HepG2 (cell line): ENCODE measurements at regions not wholly inside any gene's neighbourhood (a gene's known extent, or its start where the extent isn't known, plus 50 kb on each side); places are given as distances from the start of the nearest gene placed in this dataset.

ENCODE experiments used
- FOXO4 ChIP-seq: sonication (generic); formaldehyde crosslinking; conservative IDR thresholded peaks from 2 replicates; pipeline ENCODE4 v1.8.1; 2023; ENCODE audit warnings: missing genetic modification reagents
- GATAD2A ChIP-seq: IDR thresholded peaks from 2 replicates; pipeline ENCODE4 v1.6.1; 2016
- HCFC1 ChIP-seq: fragments of 150-350 bp; IDR thresholded peaks from 2 replicates; pipeline ENCODE4 v1.6.1; 2014; ENCODE audit warnings: low read depth, low read length
- HMGXB4 ChIP-seq, 2 experiments: sonication (generic) in 1 of 2; formaldehyde crosslinking in 1 of 2; IDR thresholded peaks; 2 replicates each; pipeline versions ENCODE4 v1.4.0 to v1.6.1; 2018 to 2020; ENCODE audit warnings: missing genetic modification reagents in 2 of 2, borderline replicate concordance in 1 of 2, low read depth in 1 of 2, mild to moderate bottlenecking in 1 of 2, missing biosample characterization in 1 of 2
- MIER3 ChIP-seq: IDR thresholded peaks from 2 replicates; pipeline ENCODE4 v1.6.1; 2016; ENCODE audit warnings: missing compliant biosample characterization, borderline replicate concordance
- PHB2 ChIP-seq: fragments of 450-650 bp; IDR thresholded peaks from 2 replicates; pipeline ENCODE4 v1.6.1; 2018; ENCODE audit not compliant: partially characterized antibody
- TBX2 ChIP-seq: sonication (generic); formaldehyde crosslinking; IDR thresholded peaks from 2 replicates; pipeline ENCODE4 v1.5.0; 2020; ENCODE audit warnings: missing genetic modification reagents, mild to moderate bottlenecking, borderline replicate concordance
- TEAD2 ChIP-seq: sonication (generic); formaldehyde crosslinking; IDR thresholded peaks from 2 replicates; pipeline ENCODE4 v1.9.0; 2021; ENCODE audit warnings: missing genetic modification reagents
- TEAD3 ChIP-seq: optimal IDR thresholded peaks from 2 replicates; pipeline ENCODE3; 2016; ENCODE audit warnings: borderline replicate concordance
- ZBTB20 ChIP-seq: sonication (generic); formaldehyde crosslinking; IDR thresholded peaks from 2 replicates; pipeline ENCODE4 v1.8.1; 2023; ENCODE audit warnings: missing genetic modification reagents, low read depth, mild to moderate bottlenecking, borderline replicate concordance
- ZGPAT ChIP-seq: IDR thresholded peaks from 2 replicates; pipeline ENCODE4 v1.6.1; 2016; ENCODE audit warnings: mild to moderate bottlenecking
- ZNF317 ChIP-seq: sonication (generic); formaldehyde crosslinking; IDR thresholded peaks from 2 replicates; pipeline ENCODE4 v1.5.0; 2020; ENCODE audit warnings: mild to moderate bottlenecking, missing genetic modification reagents
- ZNF576 ChIP-seq: sonication (generic); formaldehyde crosslinking; IDR thresholded peaks from 2 replicates; pipeline ENCODE4 v1.4.0; 2020; ENCODE audit warnings: mild to moderate bottlenecking, missing genetic modification reagents
- ZNF687 ChIP-seq: sonication (generic); formaldehyde crosslinking; IDR thresholded peaks from 2 replicates; pipeline ENCODE4 v1.5.1; 2020; ENCODE audit warnings: mild to moderate bottlenecking, missing genetic modification reagents, moderate library complexity
- ZNF768 ChIP-seq: sonication (generic); formaldehyde crosslinking; IDR thresholded peaks from 2 replicates; pipeline ENCODE4 v1.4.0; 2020; ENCODE audit warnings: missing genetic modification reagents
- TF ChIP-seq, protein P1 (sequence below): sonication (generic); formaldehyde crosslinking; IDR thresholded peaks from 2 replicates; pipeline ENCODE4 v1.4.0; 2020; ENCODE audit warnings: missing genetic modification reagents

GRCh38 chr2:234682492-234683228 is 185.8 kb upstream of the ARL4C start (continued):
- TF ChIP-seq ZGPAT (CRISPR knock-in tag) = no peak
- TF ChIP-seq GATAD2A (CRISPR knock-in tag) = no peak
- no peak for TF ChIP-seq PHB2
- TF ChIP-seq TBX2 (CRISPR knock-in tag) = no peak
- TF ChIP-seq ZNF768 (CRISPR knock-in tag) = no peak
- no peak for TF ChIP-seq ZNF576 (CRISPR knock-in tag)
- no peak for TF ChIP-seq MIER3 (CRISPR knock-in tag)
- TF ChIP-seq ZBTB20 (CRISPR knock-in tag) = no peak
- TF ChIP-seq ZNF687 = peak; percentile 33; the same call in 1 of the 2 replicates
- TF ChIP-seq TEAD3 = peak; percentile 18
- no peak for TF ChIP-seq TEAD2 (CRISPR knock-in tag)
- TF ChIP-seq, protein P1, sequence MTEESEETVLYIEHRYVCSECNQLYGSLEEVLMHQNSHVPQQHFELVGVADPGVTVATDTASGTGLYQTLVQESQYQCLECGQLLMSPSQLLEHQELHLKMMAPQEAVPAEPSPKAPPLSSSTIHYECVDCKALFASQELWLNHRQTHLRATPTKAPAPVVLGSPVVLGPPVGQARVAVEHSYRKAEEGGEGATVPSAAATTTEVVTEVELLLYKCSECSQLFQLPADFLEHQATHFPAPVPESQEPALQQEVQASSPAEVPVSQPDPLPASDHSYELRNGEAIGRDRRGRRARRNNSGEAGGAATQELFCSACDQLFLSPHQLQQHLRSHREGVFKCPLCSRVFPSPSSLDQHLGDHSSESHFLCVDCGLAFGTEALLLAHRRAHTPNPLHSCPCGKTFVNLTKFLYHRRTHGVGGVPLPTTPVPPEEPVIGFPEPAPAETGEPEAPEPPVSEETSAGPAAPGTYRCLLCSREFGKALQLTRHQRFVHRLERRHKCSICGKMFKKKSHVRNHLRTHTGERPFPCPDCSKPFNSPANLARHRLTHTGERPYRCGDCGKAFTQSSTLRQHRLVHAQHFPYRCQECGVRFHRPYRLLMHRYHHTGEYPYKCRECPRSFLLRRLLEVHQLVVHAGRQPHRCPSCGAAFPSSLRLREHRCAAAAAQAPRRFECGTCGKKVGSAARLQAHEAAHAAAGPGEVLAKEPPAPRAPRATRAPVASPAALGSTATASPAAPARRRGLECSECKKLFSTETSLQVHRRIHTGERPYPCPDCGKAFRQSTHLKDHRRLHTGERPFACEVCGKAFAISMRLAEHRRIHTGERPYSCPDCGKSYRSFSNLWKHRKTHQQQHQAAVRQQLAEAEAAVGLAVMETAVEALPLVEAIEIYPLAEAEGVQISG (CRISPR knock-in tag) = no peak
- TF ChIP-seq FOXO4 (CRISPR knock-in tag) = no peak
- TF ChIP-seq HCFC1 = peak; percentile 45; the same call in 1 of the 2 replicates
- TF ChIP-seq ZNF317 = no peak
- TF ChIP-seq HMGXB4 (CRISPR knock-in tag; IDR thresholded peaks at IDR 0.05; ENCODE audit: borderline replicate concordance in 1 of 2, low read depth in 1 of 2) = no peak
